ENCODE measurements at regions not wholly inside any gene's neighbourhood (a gene's known extent, or its start where the extent isn't known, plus 50 kb on each side); places are given as distances from the start of the nearest gene placed in this dataset.

GRCh38 chr15:39299486-39300267 lies 281.2 kb upstream of the THBS1 start:
- Histone ChIP-seq H3K9me3 (ENCODE audit: low read length) (no peaks in the 10 kb centered on the region), H3K4me1 (ENCODE audit: insufficient read depth, low read length) (no peaks in the 10 kb centered on the region), H3K4me3 (ENCODE audit: low read depth in 1 of 2, low read length in 2 of 2) (no peak overlapping the region), H3K36me3 (ENCODE audit: insufficient read depth, low read length) (no peaks in the 10 kb centered on the region), H3K27me3 (ENCODE audit: control insufficient read depth in 1 of 2, insufficient read depth in 2 of 2, low read length in 2 of 2) (no peaks in the 10 kb centered on the region), H3K9ac (ENCODE audit: low read length) (no peak overlapping the region), H3K27ac (ENCODE audit: low read depth, low read length) (no peak overlapping the region)

GRCh38 chr15:39300451-39301153 lies 280.3 kb upstream of the THBS1 start:
- H3K4me3 ChIP-seq (ENCODE audit: low read depth in 1 of 2, low read length in 2 of 2) = no peak overlapping the region
- H3K9me3 ChIP-seq (ENCODE audit: low read length) = no peaks in the 10 kb centered on the region
- no peak overlapping the region for H3K9ac ChIP-seq (ENCODE audit: low read length)

GRCh38 chr15:39301589-39301999 lies 279.3 kb upstream of the THBS1 start:
- Histone ChIP-seq H3K4me1 (ENCODE audit: insufficient read depth, low read length) (no peaks in the 10 kb centered on the region), H3K27me3 (ENCODE audit: control insufficient read depth in 1 of 2, insufficient read depth in 2 of 2, low read length in 2 of 2) (no peaks in the 10 kb centered on the region), H3K27ac (ENCODE audit: low read depth, low read length) (no peak overlapping the region), H3K9ac (ENCODE audit: low read length) (no peak overlapping the region), H3K36me3 (ENCODE audit: insufficient read depth, low read length) (no peaks in the 10 kb centered on the region), H3K4me3 (ENCODE audit: low read depth in 1 of 2, low read length in 2 of 2) (no peak overlapping the region), H3K9me3 (ENCODE audit: low read length) (no peaks in the 10 kb centered on the region)

More at GRCh38 chr15:39300451-39301153, 280.3 kb upstream of the THBS1 start:
- H3K36me3 ChIP-seq (ENCODE audit: insufficient read depth, low read length) = no peaks in the 10 kb centered on the region
- no peaks in the 10 kb centered on the region for H3K4me1 ChIP-seq (ENCODE audit: insufficient read depth, low read length)
- H3K27me3 ChIP-seq (ENCODE audit: control insufficient read depth in 1 of 2, insufficient read depth in 2 of 2, low read length in 2 of 2) = no peaks in the 10 kb centered on the region
- H3K27ac ChIP-seq (ENCODE audit: low read depth, low read length) = no peak overlapping the region

- no peak overlapping the region for H3K4me3 ChIP-seq (ENCODE audit: low read depth in 1 of 2, low read length in 2 of 2)
- H3K27ac ChIP-seq (ENCODE audit: low read depth, low read length) = no peak overlapping the region
- H3K4me1 ChIP-seq (ENCODE audit: insufficient read depth, low read length) = no peaks in the 10 kb centered on the region
- H3K9me3 ChIP-seq (ENCODE audit: low read length) = no peaks in the 10 kb centered on the region
- no peaks in the 10 kb centered on the region for H3K27me3 ChIP-seq (ENCODE audit: control insufficient read depth in 1 of 2, insufficient read depth in 2 of 2, low read length in 2 of 2)
- H3K36me3 ChIP-seq (ENCODE audit: insufficient read depth, low read length) = no peaks in the 10 kb centered on the region
- H3K9ac ChIP-seq (ENCODE audit: low read length) = no peak overlapping the region
Measured at GRCh38 chr15:39302936-39303335, 277.9 kb upstream of the THBS1 start.

GRCh38 chr15:39304201-39304841 lies 276.6 kb upstream of the THBS1 start:
- Histone ChIP-seq H3K36me3 (ENCODE audit: insufficient read depth, low read length) (no peaks in the 10 kb centered on the region), H3K27me3 (ENCODE audit: control insufficient read depth in 1 of 2, insufficient read depth in 2 of 2, low read length in 2 of 2) (no peaks in the 10 kb centered on the region), H3K9me3 (ENCODE audit: low read length) (no peaks in the 10 kb centered on the region), H3K9ac (ENCODE audit: low read length) (no peak overlapping the region), H3K27ac (ENCODE audit: low read depth, low read length) (no peak overlapping the region), H3K4me3 (ENCODE audit: low read depth in 1 of 2, low read length in 2 of 2) (no peak overlapping the region), H3K4me1 (ENCODE audit: insufficient read depth, low read length) (no peaks in the 10 kb centered on the region)

GRCh38 chr15:39304931-39305728 lies 275.7 kb upstream of the THBS1 start:
- Histone ChIP-seq H3K4me3 (ENCODE audit: low read depth in 1 of 2, low read length in 2 of 2) (no peak overlapping the region), H3K36me3 (ENCODE audit: insufficient read depth, low read length) (no peaks in the 10 kb centered on the region), H3K27me3 (ENCODE audit: control insufficient read depth in 1 of 2, insufficient read depth in 2 of 2, low read length in 2 of 2) (no peaks in the 10 kb centered on the region), H3K4me1 (ENCODE audit: insufficient read depth, low read length) (no peaks in the 10 kb centered on the region), H3K27ac (ENCODE audit: low read depth, low read length) (no peak overlapping the region), H3K9ac (ENCODE audit: low read length) (no peak overlapping the region), H3K9me3 (ENCODE audit: low read length) (no peaks in the 10 kb centered on the region)

GRCh38 chr15:39310633-39311032 lies 270.2 kb upstream of the THBS1 start:
- Histone ChIP-seq H3K9me3 (ENCODE audit: low read length) (no peaks in the 10 kb centered on the region), H3K4me1 (ENCODE audit: insufficient read depth, low read length) (no peaks in the 10 kb centered on the region)

GRCh38 chr15:39312984-39313383 lies 267.9 kb upstream of the THBS1 start:
- H3K4me3 ChIP-seq (ENCODE audit: low read depth in 1 of 2, low read length in 2 of 2) = no peak overlapping the region
- no peak overlapping the region for H3K9ac ChIP-seq (ENCODE audit: low read length)
- H3K9me3 ChIP-seq (ENCODE audit: low read length) = no peaks in the 10 kb centered on the region
- no peak overlapping the region for H3K27ac ChIP-seq (ENCODE audit: low read depth, low read length)
- peaks cover 7% of the 10 kb centered on the region for H3K4me1 ChIP-seq (ENCODE audit: insufficient read depth, low read length)
- H3K36me3 ChIP-seq (ENCODE audit: insufficient read depth, low read length) = no peaks in the 10 kb centered on the region
- no peaks in the 10 kb centered on the region for H3K27me3 ChIP-seq (ENCODE audit: control insufficient read depth in 1 of 2, insufficient read depth in 2 of 2, low read length in 2 of 2)

More at GRCh38 chr15:39310633-39311032, 270.2 kb upstream of the THBS1 start:
- no peak overlapping the region for H3K27ac ChIP-seq (ENCODE audit: low read depth, low read length)
- H3K9ac ChIP-seq (ENCODE audit: low read length) = no peak overlapping the region
- no peaks in the 10 kb centered on the region for H3K27me3 ChIP-seq (ENCODE audit: control insufficient read depth in 1 of 2, insufficient read depth in 2 of 2, low read length in 2 of 2)
- no peak overlapping the region for H3K4me3 ChIP-seq (ENCODE audit: low read depth in 1 of 2, low read length in 2 of 2)
- no peaks in the 10 kb centered on the region for H3K36me3 ChIP-seq (ENCODE audit: insufficient read depth, low read length)

- Histone ChIP-seq H3K36me3 (ENCODE audit: insufficient read depth, low read length) (no peaks in the 10 kb centered on the region), H3K27me3 (ENCODE audit: control insufficient read depth in 1 of 2, insufficient read depth in 2 of 2, low read length in 2 of 2) (no peaks in the 10 kb centered on the region), H3K4me3 (ENCODE audit: low read depth in 1 of 2, low read length in 2 of 2) (no peak overlapping the region), H3K27ac (ENCODE audit: low read depth, low read length) (no peak overlapping the region), H3K9me3 (ENCODE audit: low read length) (no peaks in the 10 kb centered on the region), H3K9ac (ENCODE audit: low read length) (no peak overlapping the region), H3K4me1 (ENCODE audit: insufficient read depth, low read length) (peaks cover 7% of the 10 kb centered on the region)
Measured at GRCh38 chr15:39313467-39313866, 267.4 kb upstream of the THBS1 start.

- peaks cover 7% of the 10 kb centered on the region for H3K4me1 ChIP-seq (ENCODE audit: insufficient read depth, low read length)
- no peak overlapping the region for H3K4me3 ChIP-seq (ENCODE audit: low read depth in 1 of 2, low read length in 2 of 2)
- no peaks in the 10 kb centered on the region for H3K9me3 ChIP-seq (ENCODE audit: low read length)
- H3K27me3 ChIP-seq (ENCODE audit: control insufficient read depth in 1 of 2, insufficient read depth in 2 of 2, low read length in 2 of 2) = no peaks in the 10 kb centered on the region
- no peak overlapping the region for H3K9ac ChIP-seq (ENCODE audit: low read length)
- no peak overlapping the region for H3K27ac ChIP-seq (ENCODE audit: low read depth, low read length)
- no peaks in the 10 kb centered on the region for H3K36me3 ChIP-seq (ENCODE audit: insufficient read depth, low read length)
Measured at GRCh38 chr15:39313881-39314280, 267.0 kb upstream of the THBS1 start.
